PC-9 (cell line): ENCODE measurements at regions not wholly inside any gene's neighbourhood (a gene's known extent, or its start where the extent isn't known, plus 50 kb on each side); places are given as distances from the start of the nearest gene placed in this dataset.

Experiments
- BruUV-seq: library from RNA; stranded (reverse); fragments of 400-500 nt; replicated peaks from 2 replicates; lab custom pipeline; 2021; lab: Mats Ljungman, UMichigan
- CTCF ChIA-PET: fragments of 300-600 bp; sonication (Branson Sonifier 250); formaldehyde crosslinking; loops from one replicate; lab custom pipeline; 2022; ENCODE audit warnings: antibody characterized with exemption; lab: Charles Lee
- POLR2A ChIA-PET: fragments of 300-600 bp; sonication (Branson Sonifier 250); formaldehyde crosslinking; loops from one replicate; lab custom pipeline; 2022; ENCODE audit warnings: antibody characterized with exemption; ENCODE audit not compliant: unreplicated experiment; lab: Charles Lee
- DNase-seq, 2 experiments: peaks; one replicate each; pipeline versions ENCODE4 v3.0.0 to v3.0.0-alpha.2; 2015 to 2022; ENCODE audit warnings: mixed read lengths in 1 of 2
- H2AFZ ChIP-seq: fragments of 200-600 bp; sonication (generic); 2 replicates; pipeline ENCODE4 v1.8.1; 2017; ENCODE audit warnings: antibody characterized with exemption
- H3F3A ChIP-seq: fragments of 200-600 bp; sonication (generic); 2 replicates; pipeline ENCODE4 v1.8.1; 2017; ENCODE audit warnings: antibody characterized with exemption, mild to moderate bottlenecking, low read depth; ENCODE audit not compliant: insufficient read depth
- H3K27ac ChIP-seq: fragments of 200-600 bp; sonication (generic); 2 replicates; pipeline ENCODE4 v1.6.1; 2016; ENCODE audit warnings: mixed run types
- H3K27me3 ChIP-seq: fragments of 200-600 bp; sonication (generic); 2 replicates; pipeline ENCODE4 v1.6.1; 2016; ENCODE audit warnings: low read depth, mixed run types; ENCODE audit not compliant: insufficient read depth
- H3K36me3 ChIP-seq: fragments of 200-600 bp; sonication (generic); 2 replicates; pipeline ENCODE4 v1.6.1; 2016; ENCODE audit warnings: low read depth, mixed run types
- H3K4me1 ChIP-seq: fragments of 200-600 bp; sonication (generic); replicated peaks from 2 replicates; pipeline ENCODE4 v1.6.1; 2016; ENCODE audit warnings: mixed run types; ENCODE audit not compliant: insufficient read depth
- H3K4me2 ChIP-seq: fragments of 200-600 bp; sonication (generic); 2 replicates; pipeline ENCODE4 v1.6.1; 2017; ENCODE audit warnings: mixed run types
- H3K4me3 ChIP-seq: fragments of 200-600 bp; sonication (generic); 2 replicates; pipeline ENCODE4 v1.6.1; 2016; ENCODE audit warnings: mixed run types
- H3K79me2 ChIP-seq: fragments of 200-600 bp; sonication (generic); 2 replicates; pipeline ENCODE4 v1.6.1; 2017; ENCODE audit warnings: low read depth, mixed run types
- H3K9me2 ChIP-seq: fragments of 200-600 bp; sonication (generic); 2 replicates; pipeline ENCODE4 v1.8.1; 2017; ENCODE audit warnings: mild to moderate bottlenecking; ENCODE audit not compliant: insufficient read depth
- H3K9me3 ChIP-seq: fragments of 200-600 bp; sonication (generic); 2 replicates; pipeline ENCODE4 v1.8.1; 2016; ENCODE audit warnings: low read depth; ENCODE audit not compliant: insufficient read depth
- H4K20me1 ChIP-seq: fragments of 200-600 bp; sonication (generic); 2 replicates; pipeline ENCODE4 v1.8.1; 2017; ENCODE audit not compliant: insufficient read depth
- CTCF ChIP-seq: fragments of 200-600 bp; sonication (generic); conservative IDR thresholded peaks from 2 replicates; pipeline ENCODE4 v1.6.1; 2017; ENCODE audit warnings: mixed run types, antibody characterized with exemption, mild to moderate bottlenecking, moderate library complexity
- EZH2 ChIP-seq: fragments of 200-600 bp; sonication (generic); IDR thresholded peaks from 2 replicates; pipeline ENCODE4 v1.8.0; 2017; ENCODE audit warnings: antibody characterized with exemption, low read depth
- intact Hi-C: fragments of 100-400 bp; cut with micrococcal nuclease; formaldehyde crosslinking; loops from one replicate; pipeline ENCODE4 v1.10.0; 2022; ENCODE audit not compliant: unreplicated experiment

- CTCF ChIA-PET, result no interaction called here
- no peak for DNase-seq
- Histone ChIP-seq H3K27ac (no peak overlapping the region), H3K4me3 (no peak overlapping the region), H3K9me3 (no peaks in the 10 kb centered on the region), H3K36me3 (no peaks in the 10 kb centered on the region), H4K20me1 (no peaks in the 10 kb centered on the region), H3K9me2 (no peaks in the 10 kb centered on the region), H3F3A (no peaks in the 10 kb centered on the region), H3K27me3 (no peaks in the 10 kb centered on the region), H3K4me2 (no peak overlapping the region), H2AFZ (no peak overlapping the region), H3K79me2 (no peaks in the 10 kb centered on the region), H3K4me1 (no peaks in the 10 kb centered on the region)
- no peak for TF ChIP-seq EZH2
- TF ChIP-seq CTCF, result no peak
- intact Hi-C loops, result no loop called here
- POLR2A ChIA-PET, result no interaction called here
- no TSS peak for BruUV-seq
Observed at GRCh38 chr18:4789506-4789905, 334.4 kb upstream of the DLGAP1 start.

- TF ChIP-seq EZH2 (no peak), CTCF (no peak)
- CTCF ChIA-PET, result no interaction called here
- no peak for DNase-seq
- no peaks in the 10 kb centered on the region for H3K79me2 ChIP-seq
- H3F3A ChIP-seq, result no peaks in the 10 kb centered on the region
- H3K4me2 ChIP-seq, result no peak overlapping the region
- H3K27ac ChIP-seq, result no peak overlapping the region
- no peaks in the 10 kb centered on the region for H3K4me1 ChIP-seq
- no peaks in the 10 kb centered on the region for H4K20me1 ChIP-seq
- H3K4me3 ChIP-seq, result no peak overlapping the region
- BruUV-seq, result no TSS peak
- no peak overlapping the region for H2AFZ ChIP-seq
- no peaks in the 10 kb centered on the region for H3K9me3 ChIP-seq
- H3K27me3 ChIP-seq, result no peaks in the 10 kb centered on the region
- POLR2A ChIA-PET, result no interaction called here
- intact Hi-C loops, result no loop called here
- no peaks in the 10 kb centered on the region for H3K9me2 ChIP-seq
- no peaks in the 10 kb centered on the region for H3K36me3 ChIP-seq
Observed at GRCh38 chr18:4781873-4782272, 326.8 kb upstream of the DLGAP1 start.

GRCh38 chr18:4765401-4765800, 310.3 kb upstream of the DLGAP1 start:
- intact Hi-C loops, result no loop called here
- no peak for DNase-seq
- BruUV-seq, result no TSS peak

More at GRCh38 chr18:4765401-4765800, 310.3 kb upstream of the DLGAP1 start:
- Histone ChIP-seq H4K20me1 (no peaks in the 10 kb centered on the region), H3K27ac (no peak overlapping the region), H3K27me3 (peaks cover 3% of the 10 kb centered on the region; the same call in 1 of the 2 replicates), H3K4me3 (no peak overlapping the region), H3K9me3 (no peaks in the 10 kb centered on the region), H2AFZ (no peak overlapping the region), H3K4me1 (no peaks in the 10 kb centered on the region), H3K9me2 (no peaks in the 10 kb centered on the region), H3K36me3 (no peaks in the 10 kb centered on the region), H3K4me2 (no peak overlapping the region), H3K79me2 (no peaks in the 10 kb centered on the region), H3F3A (no peaks in the 10 kb centered on the region)
- CTCF ChIA-PET, result no interaction called here
- no peak for TF ChIP-seq CTCF
- no peak for TF ChIP-seq EZH2
- POLR2A ChIA-PET, result no interaction called here
